ENCODE measurements at regions not wholly inside any gene's neighbourhood (a gene's known extent, or its start where the extent isn't known, plus 50 kb on each side); places are given as distances from the start of the nearest gene placed in this dataset.
"Not testable (repeated sequence)": the region's sequence is repeated elsewhere in the genome, so short reads cannot be mapped to it uniquely, and the experiment has no call there.

DNA sequence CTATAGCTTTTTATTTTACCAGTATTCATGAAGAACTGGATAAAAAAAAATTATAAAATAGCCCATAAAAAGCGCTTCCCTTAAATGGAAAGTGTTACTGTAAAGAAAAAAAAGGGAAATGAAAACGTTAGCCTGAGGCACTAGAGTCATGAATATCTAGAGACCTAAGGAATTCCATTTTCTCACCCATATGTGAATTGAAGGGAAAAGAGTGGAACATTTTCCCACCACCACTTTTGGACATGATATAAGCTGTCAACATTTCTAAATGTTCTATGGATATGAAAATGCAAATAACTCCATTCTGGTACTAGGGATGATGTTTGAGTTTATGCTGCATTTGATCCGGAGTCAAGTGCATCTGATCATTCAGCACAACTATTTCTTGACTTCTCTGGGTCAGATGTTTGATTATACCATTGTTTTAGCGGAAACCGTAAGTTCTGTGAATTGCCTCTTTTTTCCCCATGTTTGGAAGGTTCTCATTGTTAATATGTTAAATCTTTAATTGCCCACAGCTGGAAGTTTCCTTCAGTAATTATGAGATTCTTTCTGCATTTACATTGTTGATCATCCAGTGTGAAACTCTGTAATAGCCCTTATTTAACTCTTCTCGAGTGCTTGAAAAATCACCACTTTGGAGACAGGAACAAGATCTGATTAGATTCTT lies 467.4 kb upstream of the SEMA6A start:
- no peak for DNase-seq (ENCODE audit: low read depth in 2 of 2, low spot score in 1 of 2)

DNA sequence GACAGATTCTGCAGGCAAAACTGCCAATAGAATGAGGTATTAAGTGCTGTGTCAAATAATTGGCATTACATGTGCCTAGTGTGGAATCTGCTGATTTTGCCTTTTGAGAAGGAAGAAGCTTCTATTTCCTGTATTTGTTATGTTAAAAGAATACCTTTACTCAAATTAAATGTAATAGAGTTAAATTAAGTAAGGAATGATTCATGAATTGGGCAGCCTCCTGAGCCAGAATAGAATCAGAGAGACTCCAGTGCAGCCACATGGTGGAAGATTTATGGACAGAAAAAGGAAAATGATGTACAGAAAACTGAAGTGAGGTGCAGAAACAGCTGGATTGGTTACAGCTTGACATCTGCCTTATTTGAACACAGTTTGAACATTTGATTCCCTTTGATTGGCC lies 464.4 kb upstream of the SEMA6A start:
- DNase-seq (ENCODE audit: low read depth in 2 of 2, low spot score in 1 of 2) = no peak

DNA sequence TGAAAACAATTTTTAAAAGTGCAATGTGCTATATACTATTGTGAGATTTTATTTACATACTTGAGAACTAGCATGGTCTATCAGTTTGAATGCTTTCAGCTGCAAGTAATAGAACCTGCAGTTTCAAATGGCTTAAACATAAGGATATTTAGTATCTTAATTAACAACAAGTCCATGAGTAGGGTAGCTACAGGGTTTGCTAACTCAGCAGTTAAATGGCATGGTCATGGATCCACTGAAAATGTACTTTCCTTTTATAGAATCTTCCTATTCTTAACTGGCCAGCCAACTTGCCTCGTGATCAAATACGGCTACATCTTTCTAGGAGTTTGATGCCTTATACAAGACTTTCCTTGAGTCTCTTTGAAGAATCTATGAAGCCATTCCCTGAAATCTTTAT lies 452.8 kb upstream of the SEMA6A start:
- DNase-seq (ENCODE audit: low read depth in 2 of 2, low spot score in 1 of 2) = no peak

DNA sequence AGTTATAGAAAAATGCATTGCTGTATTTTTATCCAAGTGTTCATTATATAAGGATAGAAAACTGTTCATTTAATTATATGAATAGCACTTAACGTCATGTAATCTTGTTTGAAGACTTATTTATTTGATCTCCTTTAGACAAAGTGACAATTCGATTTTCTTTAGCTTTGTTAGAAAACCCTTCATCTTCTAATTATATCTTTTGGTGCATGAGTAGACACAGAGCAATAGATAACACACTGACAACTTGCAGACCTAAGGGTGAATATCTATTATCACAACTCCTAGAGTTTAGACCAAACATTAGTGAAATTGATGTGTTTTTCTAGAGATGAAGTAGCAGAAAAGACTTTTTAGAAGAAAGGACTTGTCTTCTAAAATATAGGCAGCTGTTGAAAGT lies 446.4 kb upstream of the SEMA6A start:
- DNase-seq (ENCODE audit: low read depth in 2 of 2, low spot score in 1 of 2) = no peak

GRCh38 chr5:117013280-117013877 lies 438.8 kb upstream of the SEMA6A start:
- DNase-seq (ENCODE audit: low read depth in 2 of 2, low spot score in 1 of 2) = no peak

GRCh38 chr5:117010574-117010973 lies 436.0 kb upstream of the SEMA6A start:
- no peak for DNase-seq (ENCODE audit: low read depth in 2 of 2, low spot score in 1 of 2)

DNA sequence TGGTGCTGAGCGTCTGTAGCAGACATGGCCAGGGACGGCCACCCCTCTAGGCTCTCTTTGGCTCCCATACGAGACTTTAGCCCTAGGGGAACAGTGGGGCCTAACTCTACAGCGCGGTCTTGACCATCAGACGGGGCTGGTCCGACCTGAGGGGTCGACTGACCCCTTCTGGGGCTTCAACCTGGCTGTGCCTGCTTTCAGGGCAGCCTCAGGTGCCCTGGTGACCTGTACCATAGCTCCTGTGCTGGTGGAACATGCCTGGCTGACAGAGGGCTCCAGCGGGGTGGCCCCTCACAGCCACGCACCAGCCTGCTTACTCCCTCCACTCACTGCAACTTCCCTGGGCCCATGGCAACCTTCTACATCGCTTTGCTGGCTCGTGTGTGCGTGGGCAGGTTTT lies 423.4 kb upstream of the SEMA6A start:
- DNase-seq (ENCODE audit: low read depth in 2 of 2, low spot score in 1 of 2) = no peak

- DNase-seq (ENCODE audit: low read depth in 2 of 2, low spot score in 1 of 2) = no peak
These were observed 418.1 kb upstream of the SEMA6A start for GRCh38 chr5:116992681-116993080.

DNA sequence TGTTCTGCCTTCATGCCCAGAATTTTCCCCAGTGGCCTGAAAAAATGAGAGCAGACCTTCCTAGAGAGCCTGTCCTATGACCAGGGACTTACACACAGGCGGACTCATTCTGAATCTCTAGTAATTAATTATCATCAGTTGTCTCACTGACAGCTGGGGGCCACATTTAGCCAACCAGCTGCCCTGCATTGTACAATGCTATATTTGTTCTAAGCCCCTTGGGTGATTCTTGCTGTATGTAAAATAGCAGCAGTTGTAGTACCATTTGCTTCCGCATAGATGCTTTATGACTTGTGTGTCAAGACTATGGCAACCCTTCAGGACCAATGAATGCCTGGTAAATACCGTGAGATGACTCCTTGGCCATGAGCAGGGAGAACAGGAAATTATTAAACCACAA lies 415.4 kb upstream of the SEMA6A start:
- DNase-seq (ENCODE audit: low read depth in 2 of 2, low spot score in 1 of 2) = no peak

DNA sequence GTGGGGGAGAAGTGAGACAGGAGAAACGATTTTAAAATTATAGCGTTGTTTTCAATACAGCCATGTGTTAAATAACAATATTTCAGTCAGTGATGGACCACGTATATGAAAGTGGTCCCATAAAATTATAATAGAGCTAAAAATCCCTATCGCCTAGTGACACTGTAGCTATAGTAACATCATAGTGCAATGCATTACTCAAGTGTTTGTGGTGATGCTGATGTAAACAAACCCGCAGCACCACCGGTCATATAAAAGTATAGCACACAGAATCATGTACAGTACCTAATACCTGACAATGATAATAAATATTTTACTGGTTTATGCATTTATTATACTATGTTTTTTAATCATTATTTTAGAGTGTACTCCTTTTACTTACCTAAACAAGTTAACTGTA lies 407.4 kb upstream of the SEMA6A start:
- no peak for DNase-seq (ENCODE audit: low read depth in 2 of 2, low spot score in 1 of 2)

- DNase-seq (ENCODE audit: low read depth in 2 of 2, low spot score in 1 of 2) = no peak
These were observed 406.0 kb upstream of the SEMA6A start for GRCh38 chr5:116980581-116980980.

- DNase-seq (ENCODE audit: low read depth in 2 of 2, low spot score in 1 of 2) = no peak
These were observed 402.1 kb upstream of the SEMA6A start for GRCh38 chr5:116976767-116977166.

DNA sequence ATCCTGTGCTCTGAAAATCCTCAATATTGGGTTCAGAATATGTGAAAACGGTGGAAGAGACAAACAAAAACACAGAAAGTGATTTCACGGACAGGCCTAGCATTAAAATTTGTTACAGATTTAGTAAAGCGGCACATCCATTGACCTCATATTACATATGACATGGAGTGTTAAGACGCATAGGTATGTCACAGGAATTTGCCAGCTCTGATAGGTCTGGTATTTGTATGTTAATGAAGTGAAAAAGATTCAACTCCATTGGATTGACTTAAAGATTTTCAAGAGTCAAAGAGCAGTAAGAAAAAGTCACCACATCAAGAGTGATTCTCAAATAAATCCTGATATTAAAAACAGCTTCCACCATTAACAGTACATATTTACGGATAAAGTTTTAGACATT lies 396.5 kb upstream of the SEMA6A start:
- DNase-seq (ENCODE audit: low read depth in 2 of 2, low spot score in 1 of 2) = no peak

GRCh38 chr5:116970318-116970717 lies 395.7 kb upstream of the SEMA6A start:
- no peak for DNase-seq (ENCODE audit: low read depth in 2 of 2, low spot score in 1 of 2)

DNA sequence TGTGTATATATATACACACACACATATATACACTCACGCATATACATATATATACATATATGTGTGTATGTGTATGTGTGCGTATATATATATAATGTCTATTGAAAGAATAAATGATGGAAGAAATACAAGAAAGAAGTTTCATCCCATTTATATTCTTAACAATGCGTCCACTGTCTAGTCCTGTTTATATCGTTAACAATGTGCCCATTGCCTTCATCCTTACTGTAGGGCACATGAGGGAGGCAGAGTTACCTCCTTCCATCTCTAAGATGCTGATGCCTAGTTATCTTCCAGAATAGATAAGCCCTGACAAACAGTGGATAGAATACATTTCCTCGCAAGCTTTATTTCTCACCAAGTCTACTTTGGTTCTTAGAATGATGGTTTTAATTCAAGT lies 389.8 kb upstream of the SEMA6A start:
- DNase-seq (ENCODE audit: low read depth in 2 of 2, low spot score in 1 of 2) = no peak

DNA sequence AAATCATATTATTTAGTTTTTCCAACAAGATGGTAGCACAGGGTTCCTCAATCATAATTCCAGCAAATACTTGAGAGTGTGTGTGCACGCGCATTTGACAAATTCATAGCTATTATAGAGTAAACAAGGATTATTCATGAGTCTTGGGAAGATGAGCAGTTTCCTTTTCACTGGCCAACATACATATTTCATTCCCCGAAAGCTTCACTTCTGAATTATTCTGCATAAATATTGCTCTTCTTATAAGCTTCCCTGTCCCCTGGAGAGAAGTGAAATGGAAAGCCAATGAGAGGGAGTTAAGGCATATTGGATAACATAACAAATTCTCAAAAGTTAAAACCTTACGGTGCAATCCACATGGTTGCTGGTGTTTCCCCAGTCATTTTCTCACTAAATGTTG lies 386.4 kb upstream of the SEMA6A start:
- DNase-seq (ENCODE audit: low read depth in 2 of 2, low spot score in 1 of 2) = no peak

DNA sequence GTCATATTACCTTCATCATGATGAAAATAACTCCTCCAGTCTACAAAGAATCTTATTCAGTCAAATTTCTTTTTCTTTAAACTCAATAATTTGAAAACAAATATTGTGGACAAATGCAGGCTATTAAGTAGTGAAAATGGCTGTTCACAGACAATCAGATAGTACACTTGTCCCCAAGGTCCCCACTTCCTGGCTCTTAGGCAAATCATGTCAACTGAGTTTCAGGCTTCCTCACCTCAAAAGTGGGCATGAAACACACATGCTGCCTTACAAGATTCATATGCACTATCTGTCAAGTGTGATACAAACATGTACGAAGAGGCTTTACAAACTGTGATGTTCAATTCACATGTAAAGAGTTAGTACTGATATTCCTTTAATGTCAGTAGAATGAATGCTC lies 385.2 kb upstream of the SEMA6A start:
- DNase-seq (ENCODE audit: low read depth in 2 of 2, low spot score in 1 of 2) = no peak

DNA sequence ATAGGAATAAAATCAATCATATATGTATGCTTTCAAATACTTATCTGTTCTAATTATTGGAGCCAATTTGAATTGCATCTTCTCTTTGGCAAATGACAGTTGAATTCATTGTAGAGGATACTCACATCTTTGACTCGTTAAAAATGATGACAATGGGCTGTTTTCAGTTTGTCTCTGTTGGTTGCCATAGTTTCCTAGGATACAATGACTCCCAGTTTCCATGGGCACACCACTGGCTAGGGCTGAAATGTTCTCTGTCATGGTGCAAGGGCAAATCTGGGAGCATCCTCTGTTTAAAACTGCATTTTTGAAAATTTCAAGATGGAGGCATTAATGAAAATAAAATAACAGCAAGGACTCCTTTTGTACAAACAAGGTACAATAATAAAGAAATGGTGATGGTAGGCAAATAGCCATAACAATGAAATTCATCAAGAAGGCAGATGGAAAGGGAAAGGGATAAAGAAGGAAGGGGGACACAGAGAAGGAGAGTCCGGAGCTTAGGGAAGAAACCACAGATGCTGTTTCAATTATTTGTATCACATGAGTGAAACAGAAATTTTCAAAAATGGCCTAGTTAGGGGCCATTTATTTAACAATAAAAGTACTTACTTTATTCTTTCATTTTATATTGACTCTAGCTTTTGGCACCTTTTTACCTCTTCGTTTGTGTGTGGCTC lies 378.8 kb upstream of the SEMA6A start:
- DNase-seq (ENCODE audit: low read depth in 2 of 2, low spot score in 1 of 2) = no peak

DNA sequence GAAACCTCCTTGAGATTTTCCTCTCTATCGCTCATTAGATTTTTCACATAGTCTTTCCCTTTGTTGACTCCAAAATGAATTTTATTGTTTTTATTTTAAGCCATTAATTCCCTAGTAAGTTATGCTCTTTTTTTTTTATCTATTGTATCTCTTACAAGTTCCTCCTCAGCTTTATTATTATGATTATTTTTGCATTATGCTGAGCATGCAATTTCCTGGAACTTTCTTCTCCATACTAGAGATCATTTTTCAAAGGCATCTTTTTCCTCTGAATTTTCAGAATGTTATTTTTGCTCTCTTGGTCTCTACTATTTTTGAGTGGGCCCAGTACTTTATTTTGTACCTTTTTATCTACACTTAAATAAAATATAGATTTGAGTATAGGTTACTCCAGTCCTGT lies 376.6 kb upstream of the SEMA6A start:
- DNase-seq (ENCODE audit: low read depth in 2 of 2, low spot score in 1 of 2) = no peak

GRCh38 chr5:116947691-116948528 lies 373.3 kb upstream of the SEMA6A start:
- peak in 1 of 2 donors; percentile 7 for DNase-seq (ENCODE audit: low read depth in 2 of 2, low spot score in 1 of 2)

DNA sequence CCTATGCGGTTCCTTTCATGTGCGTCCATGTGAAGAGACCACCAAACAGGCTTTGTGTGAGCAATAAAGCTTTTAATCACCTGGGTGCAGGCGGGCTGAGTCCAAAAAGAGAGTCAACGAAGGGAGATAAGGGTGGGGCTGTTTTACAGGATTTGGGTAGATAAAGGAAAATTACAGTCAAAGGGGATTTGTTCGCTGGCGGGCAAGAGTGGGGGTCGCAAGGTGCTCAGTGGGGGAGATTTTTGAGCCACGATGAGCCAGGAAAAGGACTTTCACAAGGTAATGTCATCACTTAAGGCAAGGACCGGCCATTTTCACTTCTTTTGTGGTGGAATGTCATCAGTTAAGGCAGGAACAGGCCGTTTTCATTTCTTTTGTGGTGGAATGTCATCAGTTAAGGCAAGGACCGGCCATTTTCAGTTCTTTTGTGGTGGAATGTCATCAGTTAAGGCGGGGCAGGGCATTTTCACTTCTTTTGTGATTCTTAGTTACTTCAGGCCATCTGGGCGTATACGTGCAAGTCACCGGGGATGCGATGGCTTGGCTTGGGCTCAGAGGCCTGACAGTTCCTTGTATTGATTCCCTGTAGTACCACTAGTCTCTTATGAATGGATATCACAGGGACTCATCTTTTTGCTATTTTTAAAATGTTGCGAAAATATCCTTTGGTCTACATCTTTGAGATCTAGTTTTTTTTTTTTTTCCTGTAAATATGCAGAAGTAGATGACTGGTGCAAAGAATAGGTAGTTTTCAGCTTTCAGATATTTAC lies 371.2 kb upstream of the SEMA6A start:
- not testable (repeated sequence) for DNase-seq (ENCODE audit: low read depth in 2 of 2, low spot score in 1 of 2)
